Activated T-cell treated with anti-CD3 and anti-CD28 coated beads, Interleukin-2, amount 50 U/mL, for 48 hours (primary cell): ENCODE measurements at regions not wholly inside any gene's neighbourhood (a gene's known extent, or its start where the extent isn't known, plus 50 kb on each side); places are given as distances from the start of the nearest gene placed in this dataset.
"Not testable (repeated sequence)": the region's sequence is repeated elsewhere in the genome, so short reads cannot be mapped to it uniquely, and the experiment has no call there.

Experiments used
- DNase-seq, 2 experiments: peaks; one replicate each; pipeline ENCODE4 v3.0.0-alpha.2; 2020

DNA sequence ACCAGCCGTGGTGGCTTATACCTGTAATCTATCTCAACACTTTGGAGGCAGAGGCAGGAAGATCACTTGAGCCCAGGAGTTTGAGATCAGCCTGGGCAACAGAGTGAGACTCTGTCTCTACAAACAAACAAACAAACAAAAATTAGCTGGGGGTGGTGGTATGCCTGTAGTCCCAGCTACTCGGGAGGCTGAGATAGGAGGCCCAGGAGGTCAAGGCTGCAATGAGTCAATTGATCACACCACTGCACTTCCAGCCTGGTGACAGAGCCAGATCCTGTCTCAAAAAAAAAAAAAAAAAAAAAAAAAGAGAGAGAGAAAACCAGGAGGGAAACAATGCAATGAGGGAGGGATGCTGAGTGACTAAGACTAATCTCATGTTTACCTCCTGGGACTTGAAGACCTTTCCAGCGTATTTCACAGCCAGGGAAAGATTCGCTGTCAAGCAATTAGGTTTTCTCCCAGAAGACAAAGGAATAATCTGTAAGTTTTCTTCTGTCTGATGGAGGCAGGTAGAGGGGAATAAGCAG, 51.1 kb upstream of the MIER3 start:
- DNase-seq: no peak

DNA sequence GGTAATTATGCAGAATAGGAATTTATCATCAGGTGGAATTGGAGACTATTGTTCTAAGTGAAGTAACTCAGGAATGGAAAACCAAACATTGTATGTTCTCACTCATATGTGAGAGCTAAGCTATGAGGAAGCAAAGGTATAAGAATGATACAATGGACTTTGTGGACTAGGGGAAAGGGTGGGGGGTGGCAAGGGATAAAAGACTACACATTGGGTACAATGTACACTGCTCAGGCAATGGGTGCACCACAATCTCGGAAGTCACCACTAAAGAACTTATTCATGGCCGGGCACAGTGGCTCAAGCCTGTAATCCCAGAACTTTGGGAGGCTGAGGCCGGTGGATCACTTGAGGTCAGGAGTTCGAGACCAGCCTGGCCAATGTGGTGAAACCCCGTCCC, 51.6 kb upstream of the MIER3 start:
- not testable (repeated sequence) for DNase-seq

DNA sequence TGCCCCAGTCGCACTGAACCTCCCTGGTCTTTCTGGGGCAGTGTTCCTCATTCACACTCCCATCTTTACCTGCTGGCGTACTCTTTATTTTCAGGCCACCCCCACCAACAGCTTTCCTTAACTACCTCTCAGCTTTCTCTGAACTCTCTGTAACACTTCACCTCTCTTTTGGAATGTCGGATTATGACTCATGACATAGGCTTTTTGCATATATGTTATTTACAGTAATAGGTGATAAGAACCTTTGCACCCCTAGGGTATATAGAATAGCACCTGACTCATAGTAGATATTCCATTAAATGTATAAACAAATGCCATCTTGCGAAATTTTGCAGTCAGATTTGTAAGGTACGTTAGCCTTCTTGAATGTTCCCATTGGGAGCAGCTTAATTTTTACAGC, 52.9 kb upstream of the MIER3 start:
- no peak for DNase-seq

DNA sequence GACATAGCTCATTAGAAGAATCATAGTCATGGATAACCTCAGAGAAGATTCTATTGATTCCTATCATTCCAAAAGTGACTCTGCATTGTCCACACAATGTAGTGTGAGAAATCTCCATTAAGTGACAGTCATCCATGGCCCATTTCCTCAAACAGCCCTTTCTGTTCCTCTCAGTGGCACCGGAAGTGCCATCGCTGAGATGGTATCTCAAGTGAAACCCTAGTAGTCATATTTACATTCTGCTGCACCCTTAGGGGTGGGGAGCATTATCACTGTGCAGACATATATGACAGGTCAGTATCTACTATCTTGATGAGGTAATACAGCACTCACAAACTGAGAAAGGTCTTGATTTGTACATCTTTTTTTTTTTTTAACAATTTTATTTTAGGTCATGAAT, 55.4 kb upstream of the MIER3 start:
- no peak for DNase-seq

DNA sequence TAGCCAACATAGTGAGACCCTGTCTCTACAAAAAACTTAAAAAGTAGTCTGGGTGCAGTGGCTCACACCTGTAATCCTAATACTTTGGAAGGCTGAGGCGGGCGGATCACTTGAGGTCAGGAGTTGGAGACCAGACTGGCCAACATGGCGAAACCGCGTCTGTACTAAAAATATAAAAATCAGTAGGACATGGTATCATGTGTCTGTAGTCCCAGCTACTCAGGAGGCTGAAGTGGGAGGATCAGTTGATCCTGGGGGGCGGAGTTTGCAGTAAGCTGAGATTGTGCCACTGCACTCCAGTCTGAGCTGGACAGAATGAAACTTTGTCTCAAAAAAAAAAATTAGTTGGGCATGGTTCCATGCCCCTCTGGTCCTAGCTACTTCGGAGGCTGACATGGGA, 57.9 kb upstream of the MIER3 start:
- no peak for DNase-seq

DNA sequence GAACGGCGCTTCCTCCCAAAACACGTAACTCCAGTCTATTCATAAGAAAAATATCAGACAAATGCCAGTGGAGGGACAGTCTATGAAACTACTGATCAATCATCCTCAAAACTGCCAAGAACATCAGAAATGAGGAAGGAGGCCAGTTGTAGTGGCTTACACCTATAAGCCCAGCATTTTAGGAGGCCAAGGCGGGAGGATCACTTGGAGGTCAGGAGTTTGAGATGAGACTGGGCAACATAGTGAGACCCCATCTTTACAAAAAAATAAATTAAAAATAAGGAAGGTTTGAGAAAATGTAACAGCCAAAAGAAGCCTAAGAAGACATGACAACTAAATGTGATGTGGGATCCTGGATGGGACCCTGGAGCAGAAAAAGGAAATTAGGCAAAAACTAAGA, 58.9 kb upstream of the MIER3 start:
- DNase-seq: no peak

DNA sequence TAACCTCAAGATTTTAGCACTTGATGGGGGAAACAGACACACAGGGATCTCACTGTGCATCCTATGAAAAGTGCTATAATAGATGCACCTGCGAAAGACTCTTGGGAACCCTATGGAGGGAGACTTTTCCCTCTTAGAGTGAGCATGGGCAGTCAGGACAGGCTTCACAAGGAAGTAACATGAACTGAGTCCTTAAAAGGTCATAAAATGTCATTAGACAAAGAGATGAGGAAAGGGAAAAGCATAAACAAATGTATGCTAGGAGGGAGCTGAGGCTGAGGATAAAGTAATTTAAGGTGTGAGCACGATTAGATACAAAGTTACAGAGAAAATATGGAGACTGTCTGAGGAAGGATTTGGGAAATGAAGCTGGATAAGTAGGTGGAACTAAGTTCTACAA, 60.6 kb upstream of the MIER3 start:
- DNase-seq: no peak

DNA sequence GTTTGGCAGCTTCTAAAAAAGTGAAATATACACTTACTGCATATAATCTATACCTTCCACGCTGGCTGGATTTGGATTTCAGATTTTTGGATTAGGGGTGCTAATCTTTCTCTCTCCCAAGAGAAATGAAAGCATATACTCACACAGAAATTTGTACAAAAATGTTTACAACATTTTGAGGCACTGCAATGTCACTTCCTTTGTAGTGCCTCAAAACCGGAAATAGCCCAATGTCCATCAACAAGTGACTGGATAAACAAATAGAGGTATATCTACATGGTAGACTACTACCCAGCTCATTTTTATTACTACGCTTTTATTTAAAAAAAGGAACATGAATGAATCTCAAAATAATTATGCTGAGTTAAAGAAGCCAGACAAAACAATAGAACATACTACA, 74.0 kb upstream of the MIER3 start:
- DNase-seq: no peak

DNA sequence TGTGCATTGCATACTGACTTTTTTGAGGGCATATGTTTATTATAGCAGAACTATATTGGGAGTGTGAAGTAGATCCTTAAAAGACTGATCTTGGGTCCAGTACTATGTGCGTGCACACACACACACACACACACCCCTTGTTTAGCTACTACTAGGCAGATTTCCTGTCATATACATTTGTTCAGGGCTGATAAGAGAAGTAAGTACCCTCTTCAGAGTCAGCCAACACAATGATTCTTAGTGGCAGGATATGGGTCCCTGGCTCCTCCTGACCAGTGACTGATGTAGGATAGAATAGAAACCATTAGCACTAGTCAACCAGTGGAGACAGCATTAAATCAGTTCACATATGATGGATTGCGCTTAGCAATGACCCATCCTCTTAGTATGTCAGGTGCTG, 76.2 kb upstream of the MIER3 start:
- no peak for DNase-seq

DNA sequence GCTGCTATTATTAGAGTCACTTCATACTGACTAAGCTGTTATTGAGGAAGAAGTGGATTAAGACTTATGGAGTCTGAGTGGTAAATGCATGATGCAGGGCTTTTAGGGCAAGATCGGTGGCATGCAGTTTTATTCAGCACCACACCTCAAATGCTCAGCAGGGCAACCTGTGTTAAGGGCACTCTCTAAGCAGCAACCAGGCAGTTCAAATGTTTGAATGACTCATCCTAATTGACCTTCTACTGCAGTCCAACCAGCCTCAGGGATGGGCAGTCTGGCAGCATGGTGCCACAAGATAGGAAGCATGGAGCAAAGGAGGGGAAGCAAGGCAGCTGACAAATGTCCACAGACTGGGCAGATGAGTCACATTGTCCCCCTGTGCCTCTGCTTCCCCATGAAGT, 80.2 kb upstream of the MIER3 start:
- no peak for DNase-seq

DNA sequence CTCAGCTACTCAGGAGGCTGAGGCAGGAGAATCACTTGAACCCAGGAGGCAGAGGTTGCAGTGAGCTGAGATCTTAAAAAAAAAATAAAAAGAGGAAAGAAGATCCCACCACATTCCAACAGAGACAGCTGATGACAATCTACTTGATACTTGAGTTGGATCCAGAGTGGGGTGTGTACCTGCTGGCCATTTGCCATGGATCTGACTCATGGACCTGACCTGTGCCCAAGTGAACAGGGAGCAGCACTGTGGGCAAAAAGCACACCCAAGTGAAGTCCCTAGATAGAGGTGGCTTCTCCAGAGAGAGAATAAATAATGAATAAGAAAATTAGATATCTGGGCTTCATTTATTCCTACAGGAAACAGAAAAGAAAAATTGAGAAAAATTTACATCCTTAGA, 81.2 kb upstream of the MIER3 start:
- DNase-seq: no peak

DNA sequence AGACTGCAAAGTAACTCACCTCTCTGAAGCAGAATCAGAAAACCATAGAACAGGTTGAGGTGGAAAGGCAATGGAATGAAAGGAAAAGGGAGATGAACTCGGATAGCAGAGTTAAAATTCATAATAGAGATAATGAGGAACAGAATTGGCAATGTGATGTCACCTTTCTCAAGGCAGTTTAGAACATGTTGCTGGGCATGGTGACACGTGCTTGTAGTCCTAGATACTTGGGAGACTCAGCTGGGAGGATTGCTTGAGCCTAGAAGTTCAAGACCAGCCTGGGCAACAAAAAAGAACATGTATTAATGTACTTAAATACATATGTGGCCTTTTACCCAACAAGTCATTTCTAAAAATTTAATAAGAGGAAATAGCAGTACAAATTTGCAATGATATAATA, 81.6 kb upstream of the MIER3 start:
- no peak for DNase-seq

DNA sequence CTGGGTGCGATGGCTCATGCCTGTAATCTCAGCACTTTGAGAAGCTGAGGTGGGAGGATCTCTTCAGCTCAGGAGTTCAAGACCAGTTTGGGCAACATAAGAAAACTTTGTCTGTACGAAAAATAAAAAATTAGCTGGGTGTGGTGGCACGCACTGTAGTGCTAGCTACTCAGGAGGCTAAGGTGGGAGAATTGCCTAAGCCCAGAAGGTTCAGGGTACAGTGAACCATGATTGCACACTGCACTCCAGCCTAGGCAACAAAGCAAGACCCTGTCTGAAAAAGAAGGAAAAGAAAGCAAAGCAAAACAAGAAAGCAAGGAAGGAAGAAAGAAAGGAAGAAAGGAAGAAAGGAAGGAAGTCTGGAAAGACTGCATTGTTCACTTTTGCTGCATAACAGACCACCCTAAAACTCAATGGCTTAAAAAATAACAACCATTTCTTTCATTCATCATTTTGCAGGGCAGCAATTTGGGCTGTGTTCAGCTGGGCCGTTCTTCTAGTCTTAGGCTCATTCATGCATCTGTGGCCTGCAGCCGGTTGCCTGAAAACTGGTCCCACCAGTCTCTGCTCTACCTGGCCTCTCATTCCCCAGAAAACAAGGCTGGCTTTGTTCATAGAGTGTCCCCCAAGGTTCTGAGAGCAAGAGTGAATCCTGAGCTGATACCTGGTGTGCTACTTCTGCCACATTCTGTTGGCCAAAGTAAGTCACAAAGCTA, 82.4 kb upstream of the MIER3 start:
- DNase-seq: no peak

DNA sequence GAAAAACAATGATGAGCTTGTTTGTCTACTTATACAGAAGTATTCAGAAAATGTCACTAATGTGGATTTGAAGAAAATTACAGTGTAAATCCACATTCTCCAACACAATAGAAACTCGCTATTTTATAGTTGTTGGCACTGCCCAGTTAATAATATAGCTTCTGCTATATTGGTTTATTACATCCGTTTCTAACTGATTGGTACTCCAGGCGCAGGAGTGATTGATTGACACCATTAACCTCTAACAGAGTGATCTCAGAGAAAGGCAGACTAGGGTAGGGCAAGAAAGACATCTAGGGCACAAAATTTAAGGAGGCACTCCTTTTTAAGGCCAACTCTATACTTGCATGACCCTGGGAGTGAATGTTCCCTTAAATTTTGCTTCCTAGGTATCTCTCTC, 84.0 kb upstream of the MIER3 start:
- DNase-seq: no peak

DNA sequence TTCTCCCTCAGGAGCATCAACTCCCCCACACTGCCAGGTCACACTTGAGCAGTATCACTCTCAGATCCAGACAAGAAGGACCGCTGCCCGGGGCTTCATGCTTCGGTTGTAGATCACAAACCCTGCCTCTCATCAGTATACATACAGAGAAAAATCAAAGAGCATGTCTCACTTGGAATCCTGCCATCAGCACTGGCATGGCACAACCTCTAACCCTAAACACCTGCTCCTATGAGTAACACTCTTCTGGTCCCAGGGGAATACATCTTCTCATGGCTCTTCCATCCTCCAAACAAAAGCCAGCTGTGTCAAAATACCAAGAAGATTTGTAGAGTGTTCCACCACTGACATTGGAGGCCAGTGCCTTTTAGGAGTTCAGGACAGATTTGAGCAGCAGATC, 84.8 kb upstream of the MIER3 start:
- DNase-seq: no peak

DNA sequence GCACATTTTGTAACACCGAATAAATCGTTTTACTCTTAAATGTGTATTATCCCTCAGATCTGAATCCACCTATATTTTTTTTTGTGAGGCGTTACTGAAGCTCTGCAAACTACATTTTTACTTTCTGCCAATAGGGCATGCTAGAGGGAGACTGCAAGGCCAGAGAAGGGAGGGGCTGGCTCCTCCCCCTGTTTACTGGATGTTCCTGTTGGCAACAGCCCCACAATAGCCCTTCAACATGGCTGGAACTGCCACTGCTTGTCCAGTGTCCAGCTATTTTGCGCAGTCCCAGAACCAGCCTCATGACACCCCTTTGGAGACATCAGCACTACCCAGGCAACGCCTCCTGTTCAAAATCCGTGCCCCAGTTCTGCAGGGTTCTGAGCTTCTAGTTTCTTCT, 85.4 kb upstream of the MIER3 start:
- no peak for DNase-seq

DNA sequence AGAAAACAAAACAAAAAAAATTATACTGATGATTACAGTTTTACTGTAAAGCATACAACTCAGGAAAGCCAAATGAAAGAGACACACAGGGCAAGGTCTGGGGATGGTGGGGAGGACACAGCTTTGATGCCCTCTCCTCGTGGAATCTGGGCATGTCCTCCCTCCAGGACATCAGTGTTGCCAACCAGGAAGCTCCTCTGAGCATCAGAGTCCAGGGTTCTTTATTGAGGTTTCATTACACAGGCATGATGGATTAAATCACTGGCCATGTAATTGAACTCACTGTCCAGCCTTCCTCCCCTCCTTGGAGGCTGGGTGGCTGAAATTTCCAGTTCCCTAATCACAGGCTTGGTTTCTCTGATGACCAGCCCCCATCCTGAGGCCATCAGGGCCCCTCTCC, 89.6 kb upstream of the MIER3 start:
- no peak for DNase-seq

DNA sequence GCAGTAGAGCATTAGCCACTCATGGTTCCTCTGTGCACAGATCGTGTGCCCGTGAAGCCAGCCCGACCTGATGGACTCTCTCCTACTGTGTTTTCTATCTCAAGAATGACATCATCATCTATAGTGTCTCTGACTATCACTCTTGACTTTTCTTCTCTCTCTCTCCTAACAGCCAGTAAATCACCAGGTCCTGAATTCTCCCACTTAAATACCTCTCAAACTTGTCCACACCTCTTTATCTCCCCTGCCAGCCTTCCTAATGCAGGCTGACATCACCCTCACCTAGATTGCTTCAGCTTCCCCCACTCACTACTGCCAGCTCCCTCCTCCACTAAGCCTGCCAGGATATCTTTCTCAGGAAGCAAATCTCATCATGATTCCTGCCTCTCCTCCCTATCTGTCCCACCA, 90.6 kb upstream of the MIER3 start:
- DNase-seq: no peak

DNA sequence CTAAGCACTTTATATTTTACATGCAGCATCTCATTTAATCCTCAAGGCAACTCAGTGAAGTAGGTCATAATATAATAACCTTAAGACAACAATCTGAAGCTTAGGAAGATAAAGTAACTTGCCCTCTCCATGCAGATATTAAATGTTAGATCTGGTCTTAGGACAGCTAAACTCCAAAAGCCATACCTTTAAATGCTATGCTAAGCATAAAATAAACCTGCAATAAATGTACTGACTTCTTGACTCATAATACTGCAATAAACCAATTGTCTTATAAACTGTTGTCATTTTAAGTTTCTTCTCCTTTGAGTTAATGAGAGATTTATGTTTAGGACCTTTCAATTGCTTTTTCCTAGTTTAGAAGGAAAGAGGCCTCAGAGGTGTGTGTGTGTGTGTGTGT, 102.2 kb upstream of the MIER3 start:
- DNase-seq: no peak

DNA sequence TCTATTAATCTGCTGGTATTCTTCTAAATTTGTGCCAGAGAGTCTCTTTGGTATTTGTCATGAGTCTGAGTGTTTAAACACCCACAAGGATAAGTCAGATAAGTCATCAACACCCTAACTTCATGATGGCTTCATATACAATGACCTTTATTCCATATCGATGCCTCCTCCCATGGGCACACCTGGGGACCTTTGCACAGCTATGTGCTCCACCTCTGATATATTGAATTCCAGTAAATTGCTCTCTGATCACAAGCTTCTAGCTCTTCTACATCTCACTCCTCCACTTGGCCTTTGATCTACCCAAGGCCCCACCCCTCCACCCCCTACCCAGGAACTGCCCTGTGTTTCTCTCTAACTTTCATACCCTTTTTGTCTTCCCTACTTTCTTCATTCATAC, 102.7 kb upstream of the MIER3 start:
- DNase-seq: no peak

DNA sequence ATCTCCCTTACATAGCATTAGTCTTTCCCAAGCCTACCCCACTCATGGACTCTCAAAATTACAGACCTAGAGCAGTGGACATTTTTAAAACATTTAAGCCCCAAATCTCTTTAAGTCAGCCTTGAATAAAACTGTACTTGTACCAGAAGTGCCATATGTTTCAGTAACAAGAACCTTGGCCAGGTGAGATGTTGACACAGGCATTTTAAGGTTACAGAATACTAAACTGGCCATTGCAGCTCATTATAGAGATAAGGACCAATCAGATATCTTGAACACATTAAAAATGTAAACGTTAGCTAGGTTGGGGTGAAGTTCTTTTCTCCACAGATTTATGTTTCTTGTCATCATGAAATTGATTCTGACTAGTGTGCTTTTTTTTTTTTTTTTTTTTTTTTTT, 103.8 kb upstream of the MIER3 start:
- no peak for DNase-seq

DNA sequence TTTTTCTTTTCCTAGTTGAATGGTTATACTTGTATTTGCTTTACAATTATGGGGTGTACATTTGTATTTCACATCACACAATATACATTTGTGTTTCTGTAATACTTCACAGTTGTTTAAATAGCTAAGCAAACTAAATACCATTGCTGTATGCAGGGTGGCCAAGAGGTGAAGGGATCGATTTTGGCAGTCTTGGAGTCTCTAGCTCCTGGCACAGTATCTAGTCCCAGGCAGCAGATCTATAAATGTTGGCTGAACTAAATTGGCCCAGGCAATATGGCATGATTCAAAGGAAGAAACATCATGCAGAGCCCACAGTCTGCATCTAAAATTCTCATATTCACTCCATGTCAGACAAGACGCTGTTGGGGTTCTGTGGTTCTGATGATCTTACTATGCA, 110.1 kb upstream of the GPBP1 start:
- no peak for DNase-seq

DNA sequence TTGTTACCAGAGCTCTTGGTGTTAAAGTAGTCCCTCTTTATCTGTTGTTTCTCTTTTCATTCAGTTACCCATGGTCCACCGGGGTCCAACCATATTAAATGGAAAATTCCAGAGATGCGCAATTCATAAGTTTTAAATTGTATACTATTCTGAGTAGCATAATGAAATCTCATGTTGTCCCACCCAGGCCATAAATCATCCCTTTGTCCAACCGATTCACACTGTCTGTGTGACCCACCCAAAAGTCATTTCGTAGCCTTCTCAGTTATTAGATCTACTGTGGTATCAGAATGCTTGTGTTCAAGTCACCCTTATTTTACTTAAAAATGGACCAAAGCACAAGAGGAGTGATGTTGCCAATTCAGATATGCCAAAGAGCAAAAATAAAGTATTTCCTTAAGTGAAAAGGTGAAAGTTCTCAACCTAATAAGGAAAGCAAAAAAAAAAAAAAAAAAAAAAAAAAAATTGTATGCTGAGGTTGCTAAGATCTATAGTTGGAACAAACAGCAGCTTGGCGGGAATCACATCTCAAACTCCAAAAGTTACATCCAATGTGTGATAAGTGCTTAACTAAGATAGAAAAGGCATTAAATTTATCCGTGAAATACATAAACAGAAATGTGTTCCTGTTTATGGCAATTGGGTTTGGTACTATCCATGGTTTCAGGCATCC, 106.8 kb upstream of the GPBP1 start:
- no peak for DNase-seq

DNA sequence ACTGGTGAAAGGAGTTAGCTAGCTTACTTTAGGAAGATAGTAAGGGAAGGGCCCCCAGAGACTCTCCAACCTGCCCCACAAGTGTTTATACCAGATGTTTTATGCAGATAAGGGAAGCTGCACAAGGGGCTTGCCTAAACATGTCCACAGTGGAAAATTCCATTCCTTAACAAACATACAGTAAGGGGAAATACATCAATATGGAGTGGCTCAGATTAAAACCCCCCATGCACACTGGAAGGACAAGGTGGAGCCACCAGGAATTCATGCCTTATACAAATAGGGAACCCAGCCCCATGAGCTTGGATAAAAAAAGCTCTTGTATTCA, 106.3 kb upstream of the GPBP1 start:
- DNase-seq: no peak
